Upper lobe of left lung (tissue), 4 donors: ENCODE measurements at regions not wholly inside any gene's neighbourhood (a gene's known extent, or its start where the extent isn't known, plus 50 kb on each side); places are given as distances from the start of the nearest gene placed in this dataset.

Experiments
- CTCF ChIP-seq, 6 experiments: fragments of 450-650 bp in 4 of 6; fragments of 200-600 bp in 2 of 6; sonication (generic) in 2 of 6; IDR thresholded peaks; one replicate each; pipeline ENCODE4 v1.5.1; 2016 to 2019; ENCODE audit warnings: antibody characterized with exemption in 6 of 6
- POLR2A ChIP-seq, 4 donors: fragments of 450-650 bp; IDR thresholded peaks; one replicate each; pipeline ENCODE4 v1.5.1; 2016 to 2017; ENCODE audit warnings: antibody characterized with exemption in 4 of 4, mild to moderate bottlenecking in 2 of 4

GRCh38 chr5:81834021-81834660 is 83.2 kb upstream of the SSBP2 start:
- no peak for TF ChIP-seq CTCF (IDR thresholded peaks at IDR 0.05)
- TF ChIP-seq POLR2A (IDR thresholded peaks at IDR 0.05) = no peak
